ENCODE measurements at regions not wholly inside any gene's neighbourhood (a gene's known extent, or its start where the extent isn't known, plus 50 kb on each side); places are given as distances from the start of the nearest gene placed in this dataset.

DNA sequence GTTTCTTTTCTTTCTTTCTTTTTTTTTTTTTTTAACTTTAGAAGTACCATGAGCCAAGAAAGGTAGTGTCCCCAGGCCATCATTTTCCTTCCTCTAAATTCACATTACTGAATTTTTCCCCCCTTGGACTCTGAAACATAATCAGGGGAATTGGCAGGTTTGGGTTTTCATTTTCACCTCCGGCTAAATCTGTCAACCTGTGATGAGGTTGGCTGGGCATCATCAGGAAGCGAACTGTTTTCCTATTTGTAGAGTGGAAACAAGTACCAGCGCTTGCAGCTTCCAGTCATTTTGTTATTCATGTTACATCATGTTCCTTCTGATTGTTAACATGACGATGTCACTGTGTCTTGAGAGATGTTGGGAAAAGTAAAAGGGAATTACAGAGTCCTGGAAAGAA is 641.9 kb upstream of the RBFOX1 start:
- no peak overlapping the region for H3K9ac ChIP-seq (ENCODE audit: low read length)
- TF ChIP-seq SIN3A (IDR thresholded peaks at IDR 0.05; ENCODE audit: low read depth) (no peak), EGR1 (IDR thresholded peaks at IDR 0.05; ENCODE audit: low read depth) (no peak), RAD21 (IDR thresholded peaks at IDR 0.05; ENCODE audit: low read depth) (no peak), SP1 (IDR thresholded peaks at IDR 0.05; ENCODE audit: low read depth) (no peak)
- no peaks in the 10 kb centered on the region for H4K20me1 ChIP-seq (ENCODE audit: insufficient read depth)
- ChIA-PET RAD21 (ENCODE audit: low non-redundant PET in 1 of 2, low total read pairs in 2 of 2, uncharacterized antibody in 2 of 2, unreplicated experiment in 2 of 2) (no interaction called here), POLR2A (no interaction called here), CTCF (no interaction called here)
- DNase-seq (ENCODE audit: low read depth, low spot score) = no peak
- H3K79me2 ChIP-seq (ENCODE audit: insufficient read depth, low read length) = no peaks in the 10 kb centered on the region
- H3K36me3 ChIP-seq (ENCODE audit: control insufficient read depth in 1 of 2, insufficient read depth in 2 of 2, low read length in 2 of 2) = no peaks in the 10 kb centered on the region
- BruUV-seq (replicated peaks) = no TSS peak
- H3K27ac ChIP-seq (ENCODE audit: low read depth, low read length) = no peak overlapping the region
- no peak overlapping the region for H3K4me2 ChIP-seq (ENCODE audit: low read length)
- H3K27me3 ChIP-seq (ENCODE audit: insufficient read depth, low read length) = no peaks in the 10 kb centered on the region
- no peak overlapping the region for H3K4me3 ChIP-seq (replicated peaks in 1 of 2; ENCODE audit: low read depth in 1 of 2, low read length in 2 of 2)
- no peaks in the 10 kb centered on the region for H3K9me3 ChIP-seq (ENCODE audit: control insufficient read depth in 1 of 2, insufficient read depth in 1 of 2, low read depth in 1 of 2, low read length in 2 of 2)
- intact Hi-C loops (cut with micrococcal nuclease) = no loop called here
- H3K4me1 ChIP-seq (ENCODE audit: control insufficient read depth in 1 of 2, insufficient read depth in 2 of 2, low read length in 2 of 2) = no peaks in the 10 kb centered on the region
- no peak for ATAC-seq
- H3K9me2 ChIP-seq (ENCODE audit: insufficient read depth) = no peaks in the 10 kb centered on the region
- no peak overlapping the region for H2AFZ ChIP-seq (ENCODE audit: low read depth, low read length, poor library complexity, severe bottlenecking)

DNA sequence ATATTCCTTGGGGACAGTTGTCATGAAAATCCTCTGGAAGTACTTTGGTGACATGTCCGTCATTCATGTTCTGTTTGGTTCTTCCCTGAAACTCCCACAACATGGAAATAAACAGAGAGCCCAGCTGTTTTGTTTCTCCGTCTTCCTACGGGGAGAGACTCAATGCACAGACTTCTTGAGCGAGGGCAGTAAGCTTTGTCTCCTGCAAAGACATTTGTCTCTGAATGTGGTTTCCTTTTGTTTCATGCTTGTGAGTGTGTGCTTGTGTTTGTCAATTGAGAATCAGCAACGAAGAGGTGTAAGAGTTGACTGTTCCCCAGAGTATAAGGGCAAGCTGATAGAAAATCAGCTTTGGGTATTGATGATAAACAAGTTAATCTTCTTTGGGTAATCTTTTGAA is 643.0 kb upstream of the RBFOX1 start:
- H2AFZ ChIP-seq (ENCODE audit: low read depth, low read length, poor library complexity, severe bottlenecking) = no peak overlapping the region
- no peak for ATAC-seq
- TF ChIP-seq ELF1 (IDR thresholded peaks at IDR 0.05; ENCODE audit: borderline replicate concordance, low read depth) (no peak), ATF3 (IDR thresholded peaks at IDR 0.05) (no peak), FOSL1 (IDR thresholded peaks at IDR 0.05; ENCODE audit: low read depth) (no peak), TCF7L2 (IDR thresholded peaks at IDR 0.05; ENCODE audit: borderline replicate concordance, extremely low read depth, insufficient read depth, insufficient read length) (no peak), RAD21 (IDR thresholded peaks at IDR 0.05; ENCODE audit: low read depth) (no peak), EZH2 (IDR thresholded peaks at IDR 0.05) (no peak), EGR1 (IDR thresholded peaks at IDR 0.05; ENCODE audit: low read depth) (no peak), CTCF (IDR thresholded peaks at IDR 0.05 in 2 of 3, conservative IDR thresholded peaks at IDR 0.05 in 1 of 3; ENCODE audit: borderline replicate concordance in 1 of 3, insufficient read depth in 1 of 3, low read depth in 2 of 3, low read length in 2 of 3) (no peak), POLR2A (IDR thresholded peaks at IDR 0.05; ENCODE audit: borderline replicate concordance, extremely low read depth, insufficient read depth, insufficient read length) (no peak), ZFX (IDR thresholded peaks at IDR 0.05) (no peak), JUND (IDR thresholded peaks at IDR 0.05) (no peak), ZBTB33 (IDR thresholded peaks at IDR 0.05; ENCODE audit: extremely low read depth, insufficient replicate concordance, low read length) (no peak), POLR2AphosphoS5 (IDR thresholded peaks at IDR 0.05; ENCODE audit: low read depth, low read length) (no peak), ZNF274 (IDR thresholded peaks at IDR 0.05; ENCODE audit: low read depth, low read length) (no peak), SIN3A (IDR thresholded peaks at IDR 0.05; ENCODE audit: low read depth) (no peak), CBX3 (IDR thresholded peaks at IDR 0.05; ENCODE audit: low read depth) (no peak), SP1 (IDR thresholded peaks at IDR 0.05; ENCODE audit: low read depth) (no peak), CEBPB (IDR thresholded peaks at IDR 0.05; ENCODE audit: low read depth) (no peak)
- TF ChIP-seq, protein P1, sequence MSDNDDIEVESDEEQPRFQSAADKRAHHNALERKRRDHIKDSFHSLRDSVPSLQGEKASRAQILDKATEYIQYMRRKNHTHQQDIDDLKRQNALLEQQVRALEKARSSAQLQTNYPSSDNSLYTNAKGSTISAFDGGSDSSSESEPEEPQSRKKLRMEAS (IDR thresholded peaks at IDR 0.05) = no peak
- no peaks in the 10 kb centered on the region for H4K20me1 ChIP-seq (ENCODE audit: insufficient read depth)
- no peaks in the 10 kb centered on the region for H3K9me3 ChIP-seq (ENCODE audit: control insufficient read depth in 1 of 2, insufficient read depth in 1 of 2, low read depth in 1 of 2, low read length in 2 of 2)
- POLR2A ChIA-PET = no interaction called here
- no peaks in the 10 kb centered on the region for H3K79me2 ChIP-seq (ENCODE audit: insufficient read depth, low read length)
- RAD21 ChIA-PET (ENCODE audit: low non-redundant PET in 1 of 2, low total read pairs in 2 of 2, uncharacterized antibody in 2 of 2, unreplicated experiment in 2 of 2) = no interaction called here
- H3K4me3 ChIP-seq (replicated peaks in 1 of 2; ENCODE audit: low read depth in 1 of 2, low read length in 2 of 2) = no peak overlapping the region
- intact Hi-C loops (cut with micrococcal nuclease) = no loop called here
- CTCF ChIA-PET = no interaction called here
- H3K27ac ChIP-seq (ENCODE audit: low read depth, low read length) = no peak overlapping the region
- H3K4me1 ChIP-seq (ENCODE audit: control insufficient read depth in 1 of 2, insufficient read depth in 2 of 2, low read length in 2 of 2) = no peaks in the 10 kb centered on the region
- DNase-seq (ENCODE audit: low read depth, low spot score) = no peak
- H3K36me3 ChIP-seq (ENCODE audit: control insufficient read depth in 1 of 2, insufficient read depth in 2 of 2, low read length in 2 of 2) = no peaks in the 10 kb centered on the region
- BruUV-seq (replicated peaks) = no TSS peak
- no peaks in the 10 kb centered on the region for H3K9me2 ChIP-seq (ENCODE audit: insufficient read depth)
- no peak overlapping the region for H3K9ac ChIP-seq (ENCODE audit: low read length)
- H3K4me2 ChIP-seq (ENCODE audit: low read length) = no peak overlapping the region
- H3K27me3 ChIP-seq (ENCODE audit: insufficient read depth, low read length) = no peaks in the 10 kb centered on the region
